Right lobe of liver (tissue), 6 donors: ENCODE measurements at regions not wholly inside any gene's neighbourhood (a gene's known extent, or its start where the extent isn't known, plus 50 kb on each side); places are given as distances from the start of the nearest gene placed in this dataset.
A peak's percentile ranks its signal among the peaks of the same experiment; 100 is the strongest.

Experiments used
- ATAC-seq, 4 donors: fragments of 200-7000 bp; cut with Tn5 transposase; one replicate each; pipeline ENCODE4 v1.9.1; 2020; ENCODE audit warnings: mild to moderate bottlenecking in 4 of 4, moderate library complexity in 4 of 4
- DNase-seq, 3 donors: peaks; one replicate each; pipeline ENCODE4 v3.0.0-alpha.2; 2020
- H3K27ac ChIP-seq, 3 donors: fragments of 200-600 bp; one replicate each; pipeline ENCODE4 v1.8.0; 2022
- H3K27me3 ChIP-seq, 2 donors: fragments of 200-600 bp; one replicate each; pipeline ENCODE4 v1.8.0; 2022
- H3K36me3 ChIP-seq, 4 donors: fragments of 200-600 bp; sonication (generic) in 1 of 4; one replicate each; pipeline versions ENCODE4 v1.5.1 to v1.8.0; 2017 to 2022; ENCODE audit warnings: control low read depth in 1 of 4
- H3K4me1 ChIP-seq, 4 donors: fragments of 200-600 bp; sonication (generic) in 1 of 4; one replicate each; pipeline versions ENCODE4 v1.5.1 to v1.8.0; 2017 to 2022; ENCODE audit warnings: control low read depth in 1 of 4
- H3K4me3 ChIP-seq, 3 donors: fragments of 200-600 bp; one replicate each; pipeline ENCODE4 v1.8.0; 2022
- H3K9me3 ChIP-seq, 4 donors: fragments of 200-600 bp; sonication (generic) in 1 of 4; one replicate each; pipeline versions ENCODE4 v1.5.1 to v1.8.0; 2017 to 2022; ENCODE audit warnings: control low read depth in 1 of 4
- CTCF ChIP-seq, 4 donors: fragments of 200-600 bp in 3 of 4; fragments of 450-650 bp in 1 of 4; IDR thresholded peaks; one replicate each; pipeline versions ENCODE4 v1.5.1 to v1.8.0; 2016 to 2022; ENCODE audit warnings: antibody characterized with exemption in 4 of 4, mild to moderate bottlenecking in 2 of 4
- POLR2A ChIP-seq: fragments of 450-650 bp; IDR thresholded peaks from one replicate; pipeline ENCODE4 v1.6.1; 2017; ENCODE audit warnings: antibody characterized with exemption, mild to moderate bottlenecking
- WGBS: methylation state at CpG from one replicate; pipeline ENCODE4 v1.1.6; 2018; ENCODE audit warnings: low coverage, low lambda C conversion rate; ENCODE audit not compliant: insufficient coverage; ENCODE audit errors: missing lambda C conversion rate; 5-methylcytosine and 5-hydroxymethylcytosine counted together
- intact Hi-C, 2 donors: fragments of 100-400 bp; cut with DNase I; formaldehyde crosslinking; loops; one replicate each; pipeline versions ENCODE4 v1.11.2 to v1.14.1; 2022
- donor health status: DM: no; HTN: yes; CAD: no.
- donor health status: DM: no; HTN: no; CAD: no.
- donor health status: DM: no; HTN: no; CAD: no.
- donor health status: DM: no; HTN: yes; CAD: no.
- donor health status: DM: no; HTN: yes; CAD: no.

DNA sequence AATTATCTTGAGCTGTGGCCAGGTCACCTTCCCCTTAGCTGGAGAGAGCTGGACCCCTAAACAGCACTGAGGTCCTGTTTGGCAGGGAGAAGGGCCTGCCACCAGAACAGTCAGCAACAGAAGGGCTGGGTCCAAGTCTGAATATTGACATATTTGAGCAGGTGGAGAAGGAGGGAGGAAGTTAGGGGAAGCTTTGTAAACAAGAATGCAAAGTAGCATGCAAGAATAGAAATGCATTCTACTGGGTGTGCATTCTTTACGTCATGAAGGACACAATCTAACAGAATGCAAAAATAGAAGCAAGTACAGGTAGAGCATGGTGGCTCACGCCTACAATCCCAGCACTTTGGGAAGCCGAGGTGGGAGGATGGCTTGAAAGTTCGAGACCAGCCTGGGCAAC, 100.5 kb downstream of the QRSL1 start:
- H3K4me3 ChIP-seq, result no peak overlapping the region
- no peaks in the 10 kb centered on the region for H3K9me3 ChIP-seq
- intact Hi-C loops, result loop anchor here in 1 of 2 donors (2.0 kb wide), 1 partner anchor 27 kb away; no protein-coding TSS in a partner anchor
- H3K4me1 ChIP-seq, result peaks cover 0 to 65% (median 33%) of the 10 kb centered on the region in 4 donors
- 62% methylated on average over 4 of the region's 4 CpGs for WGBS
- H3K36me3 ChIP-seq, result no peaks in the 10 kb centered on the region
- DNase-seq (no peak), ATAC-seq (no peak)
- H3K27ac ChIP-seq, result peak overlapping the region; percentile 76 to 91 (median 91)
- no peak for TF ChIP-seq POLR2A
- TF ChIP-seq CTCF (IDR thresholded peaks at IDR 0.05), result no peak
- no peaks in the 10 kb centered on the region for H3K27me3 ChIP-seq

GRCh38 chr6:106728296-106728870, 99.0 kb downstream of the QRSL1 start:
- Histone ChIP-seq H3K36me3 (no peaks in the 10 kb centered on the region), H3K27me3 (no peaks in the 10 kb centered on the region), H3K27ac (peak overlapping the region; percentile 56 to 91 (median 91)), H3K4me3 (no peak overlapping the region), H3K9me3 (no peaks in the 10 kb centered on the region), H3K4me1 (peaks cover 0 to 74% (median 37%) of the 10 kb centered on the region in 4 donors)
- 58% methylated on average over 4 of the region's 5 CpGs for WGBS
- ATAC-seq (peak; percentile 63 to 87 (median 74)), DNase-seq (peak; percentile 84 to 97 (median 96))
- intact Hi-C loops, result no loop called here
- TF ChIP-seq POLR2A (peak; percentile 40), CTCF (IDR thresholded peaks at IDR 0.05) (no peak)

DNA sequence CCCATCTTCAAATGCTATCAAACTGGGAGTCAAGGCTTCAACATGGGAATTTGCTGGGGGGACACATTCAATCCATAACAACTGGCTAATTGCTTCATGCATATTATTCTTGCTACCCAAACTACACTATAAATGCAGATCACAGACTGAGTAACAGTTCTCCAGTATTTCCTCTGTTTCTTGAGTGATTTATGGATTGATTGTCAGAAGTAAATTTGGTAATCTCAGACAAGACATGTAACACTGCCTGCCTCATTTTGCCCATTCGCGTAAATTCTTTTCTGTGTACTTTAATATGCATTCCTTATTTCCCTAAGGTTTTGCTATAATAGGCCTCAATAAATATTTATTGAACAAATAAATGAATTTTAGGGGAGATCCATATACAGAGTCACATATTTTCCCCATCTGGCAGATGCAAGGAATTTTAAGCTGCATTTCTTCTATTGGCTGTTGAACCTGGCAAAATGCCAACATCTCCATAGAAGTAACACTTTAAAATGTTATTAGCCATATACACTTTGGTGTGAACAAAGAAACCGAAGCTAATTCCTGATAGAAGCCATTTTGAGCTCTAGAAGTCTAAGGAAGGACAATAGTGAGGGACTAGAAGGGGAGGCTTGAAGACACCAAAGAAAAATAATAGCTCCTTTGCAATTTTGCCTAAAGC, 98.2 kb downstream of the QRSL1 start:
- WGBS, result 68% methylated on average over 3 of the region's 3 CpGs
- ATAC-seq, result no peak
- Histone ChIP-seq H3K4me1 (peaks cover 0 to 74% (median 37%) of the 10 kb centered on the region in 4 donors), H3K36me3 (no peaks in the 10 kb centered on the region), H3K27ac (peak overlapping the region; percentile 56 to 91 (median 91)), H3K4me3 (no peak overlapping the region), H3K27me3 (no peaks in the 10 kb centered on the region), H3K9me3 (no peaks in the 10 kb centered on the region)
- intact Hi-C loops, result no loop called here
- DNase-seq, result no peak
- TF ChIP-seq CTCF (IDR thresholded peaks at IDR 0.05), result no peak
- no peak for TF ChIP-seq POLR2A

DNA sequence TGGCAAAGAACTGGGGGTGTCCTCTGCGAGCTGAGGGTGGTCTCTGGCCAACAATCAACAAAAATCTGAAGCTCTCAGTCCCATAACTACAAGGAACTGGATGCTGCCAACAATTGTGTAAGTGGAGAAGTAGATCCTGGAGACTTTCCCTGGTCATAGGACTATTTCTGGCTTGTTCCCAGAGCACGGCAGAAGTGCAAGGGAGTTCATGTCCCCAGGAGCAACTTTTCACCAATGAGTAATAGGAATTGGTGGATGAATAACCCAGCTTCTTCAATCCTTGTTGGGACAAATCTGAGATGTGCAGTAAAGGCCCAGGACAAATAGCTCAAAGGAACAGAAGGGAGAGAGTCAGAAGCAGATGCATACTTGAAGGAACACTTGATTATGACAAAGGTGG, 95.5 kb downstream of the QRSL1 start:
- Histone ChIP-seq H3K9me3 (no peaks in the 10 kb centered on the region), H3K36me3 (no peaks in the 10 kb centered on the region), H3K4me1 (peaks cover 0 to 57% (median 25%) of the 10 kb centered on the region in 4 donors), H3K27ac (peak overlapping the region; percentile 9 to 84 (median 76)), H3K27me3 (no peaks in the 10 kb centered on the region), H3K4me3 (no peak overlapping the region)
- intact Hi-C loops, result no loop called here
- DNase-seq (peak in 2 of 3 donors; percentile 38 to 82), ATAC-seq (peak; percentile 66 to 82 (median 68))
- WGBS, result 19% methylated on average over 2 of the region's 2 CpGs
- TF ChIP-seq POLR2A, result no peak
- no peak for TF ChIP-seq CTCF (IDR thresholded peaks at IDR 0.05)
